Fibroblast of upper back skin (primary cell): ENCODE measurements at regions not wholly inside any gene's neighbourhood (a gene's known extent, or its start where the extent isn't known, plus 50 kb on each side); places are given as distances from the start of the nearest gene placed in this dataset.

Experiments used
- DNase-seq: peaks from one replicate; pipeline ENCODE4 v3.0.0-alpha.2; 2013

GRCh38 chr18:29123706-29124530, 947.0 kb upstream of the CDH2 start:
- DNase-seq: no peak

DNA sequence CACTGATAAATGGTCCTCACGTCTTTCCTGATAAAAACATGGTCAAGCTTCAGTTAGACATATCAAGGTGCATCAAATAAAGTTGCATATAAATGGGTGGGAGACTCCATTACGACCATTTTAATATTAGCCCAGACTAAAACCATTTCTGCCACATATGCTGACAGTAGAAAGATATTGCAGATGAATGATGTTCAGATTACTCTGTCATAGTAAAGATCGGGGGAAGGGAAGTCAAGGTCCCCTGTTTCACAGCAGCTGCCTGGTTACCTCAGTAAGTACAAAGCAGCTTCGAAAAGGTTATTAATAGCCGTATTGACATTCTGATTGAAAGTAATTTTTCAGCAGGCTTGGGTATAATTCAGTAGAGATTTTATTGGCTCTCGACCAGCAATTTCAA, 927.7 kb upstream of the CDH2 start:
- no peak for DNase-seq

DNA sequence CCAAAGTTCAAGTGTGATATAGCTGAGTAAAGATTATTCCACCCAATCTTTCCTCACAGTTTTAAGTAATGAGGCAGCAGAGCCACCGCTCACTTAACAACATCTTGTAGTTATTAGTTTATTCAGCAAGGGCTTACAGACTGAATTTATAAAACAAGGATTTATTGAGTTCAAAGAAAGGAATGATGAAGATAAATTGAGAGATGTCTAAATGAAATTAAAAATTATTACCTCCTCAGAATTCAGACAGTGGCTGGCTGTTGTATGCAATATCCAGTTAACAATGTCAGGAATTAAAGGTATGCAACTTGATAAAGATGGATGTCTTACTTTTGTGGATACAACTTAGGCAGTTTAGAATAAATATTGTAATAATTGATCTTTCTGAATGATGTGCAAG, 927.3 kb upstream of the CDH2 start:
- DNase-seq: peak; percentile 23

DNA sequence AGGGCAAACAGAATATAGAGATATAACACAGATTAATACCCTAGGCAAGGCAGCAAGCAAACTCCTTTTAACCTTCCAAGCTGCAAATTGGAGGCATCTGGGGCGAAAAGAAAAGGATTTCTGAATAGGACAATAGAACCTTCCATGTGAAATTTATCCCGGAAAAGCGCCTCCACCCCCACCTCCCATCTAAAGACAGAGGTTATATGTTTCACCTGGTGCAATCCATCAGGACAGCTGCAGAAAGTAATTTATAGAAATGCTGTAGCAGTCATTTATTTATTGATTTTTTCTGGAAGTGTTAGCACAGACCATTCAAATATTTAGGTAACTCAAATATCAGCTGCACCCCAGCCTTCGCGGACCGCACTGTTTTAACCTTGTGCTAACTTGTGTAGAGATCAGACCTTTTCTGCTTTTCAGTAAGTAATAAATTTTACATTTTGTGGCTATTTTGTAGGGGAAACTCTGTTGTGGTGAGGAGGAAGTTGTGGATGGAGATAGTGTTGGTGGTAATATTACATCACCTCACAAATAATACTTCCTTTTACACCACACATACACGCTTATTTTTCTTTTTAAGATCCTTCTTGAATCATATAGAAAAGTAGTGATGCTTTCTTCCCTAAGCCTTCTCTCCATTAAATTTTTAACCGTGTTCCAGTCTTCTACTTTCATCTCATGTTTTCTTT, 919.3 kb upstream of the CDH2 start:
- DNase-seq: no peak

DNA sequence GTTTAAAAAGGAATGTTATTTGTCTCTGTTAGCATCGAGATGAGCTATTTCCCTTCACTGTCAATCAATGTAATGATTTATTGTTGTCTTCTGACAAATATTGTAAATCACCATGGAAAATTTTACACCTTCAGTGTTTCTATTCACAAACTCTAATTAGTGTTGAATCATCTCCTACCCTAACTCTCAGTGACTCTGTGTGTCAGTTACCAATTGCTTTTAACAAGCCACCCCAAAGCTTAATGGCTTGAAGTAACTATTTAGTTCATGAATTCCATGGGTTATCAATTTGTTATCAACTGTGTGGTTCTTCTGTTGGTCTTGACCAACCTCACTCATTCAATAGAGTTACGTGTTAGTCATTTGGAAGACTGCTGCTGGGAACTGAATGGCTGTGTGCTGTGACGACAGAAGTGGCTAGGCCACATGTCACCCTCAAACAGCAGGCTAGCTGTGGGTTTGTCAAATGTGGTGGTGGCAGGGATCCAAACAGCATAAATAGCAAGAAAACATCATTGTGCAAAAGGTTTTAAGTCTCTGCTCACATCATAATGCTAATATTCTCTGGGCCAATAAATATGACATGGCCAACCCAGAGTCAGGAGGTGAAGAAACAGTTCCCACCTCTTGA, 910.8 kb upstream of the CDH2 start:
- DNase-seq: peak; percentile 14

GRCh38 chr18:29084120-29084519, 907.2 kb upstream of the CDH2 start:
- DNase-seq: no peak

DNA sequence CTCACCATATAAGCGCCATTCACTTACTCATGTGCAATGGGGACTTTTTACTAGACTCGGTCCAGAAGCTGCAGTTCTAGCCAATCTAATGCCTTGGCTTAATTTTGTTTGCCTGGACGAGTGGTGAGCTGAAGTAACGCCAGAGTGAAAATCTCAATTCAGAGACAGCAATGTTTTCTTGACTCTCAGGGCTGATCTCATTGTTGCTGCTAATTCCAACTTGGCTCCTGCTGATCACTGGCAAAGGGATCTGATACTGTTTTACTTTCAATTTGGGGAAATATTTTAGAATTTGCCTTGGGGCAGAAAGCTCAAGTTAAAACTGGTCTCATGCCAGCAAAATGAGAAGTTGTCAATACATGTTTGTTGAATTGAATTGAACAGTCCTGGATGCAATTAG, 906.6 kb upstream of the CDH2 start:
- no peak for DNase-seq

- no peak for DNase-seq
Measured at GRCh38 chr18:29080946-29081345, 904.0 kb upstream of the CDH2 start.

DNA sequence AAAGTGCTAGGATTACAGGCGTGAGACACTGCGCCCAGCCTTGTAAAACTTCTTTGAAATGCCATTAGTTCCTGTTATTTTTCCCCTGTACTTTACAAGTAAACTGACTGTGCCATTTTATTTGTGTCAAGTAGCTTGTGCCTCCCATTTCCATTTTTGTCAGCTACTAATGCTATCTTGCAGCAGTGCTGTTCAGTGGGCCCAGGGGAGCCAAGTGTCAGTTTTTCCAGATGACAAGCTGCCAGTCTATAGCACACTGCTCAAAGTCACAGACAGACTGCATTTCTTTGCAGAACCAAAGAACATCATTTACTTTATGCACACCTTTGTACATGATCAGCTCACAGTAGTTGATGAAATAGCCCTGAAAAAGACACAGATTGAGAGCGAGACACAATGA, 901.3 kb upstream of the CDH2 start:
- DNase-seq: no peak

DNA sequence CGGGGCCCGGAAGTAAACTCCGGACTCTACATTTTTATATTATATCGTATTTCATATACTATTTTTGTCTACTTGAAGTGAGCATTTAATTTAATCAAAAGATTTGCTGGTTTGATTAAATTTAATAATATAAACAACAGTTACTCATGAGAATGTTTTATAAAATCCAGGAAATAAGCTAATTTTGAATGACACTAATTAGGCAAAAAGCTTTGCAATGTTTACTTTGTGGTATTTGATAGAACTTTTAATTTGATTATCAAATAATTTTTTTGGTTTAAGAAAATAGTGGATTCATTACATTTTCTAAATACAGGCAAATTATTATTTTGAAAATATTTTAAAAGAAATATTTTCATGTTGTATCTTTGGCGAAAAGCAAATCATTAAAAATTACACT, 900.4 kb upstream of the CDH2 start:
- no peak for DNase-seq

DNA sequence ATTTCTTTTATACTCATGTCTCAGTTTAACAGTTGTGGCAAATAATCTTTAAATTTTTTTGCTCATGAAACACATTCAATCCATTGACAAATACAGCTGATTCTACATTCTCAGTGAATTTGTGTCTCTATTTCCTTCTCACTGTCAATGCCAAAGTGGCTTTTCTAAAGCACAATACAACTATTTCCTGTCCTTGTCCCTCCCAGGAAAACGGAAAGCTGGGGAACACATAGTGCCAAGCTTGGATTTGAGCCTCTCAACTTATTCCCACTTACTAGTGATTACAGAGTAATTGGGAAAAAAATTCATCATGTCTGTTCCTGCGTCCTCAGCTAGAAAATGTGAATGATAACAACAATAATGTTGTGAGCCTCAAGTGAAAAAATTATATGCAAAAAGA, 899.7 kb upstream of the CDH2 start:
- no peak for DNase-seq

DNA sequence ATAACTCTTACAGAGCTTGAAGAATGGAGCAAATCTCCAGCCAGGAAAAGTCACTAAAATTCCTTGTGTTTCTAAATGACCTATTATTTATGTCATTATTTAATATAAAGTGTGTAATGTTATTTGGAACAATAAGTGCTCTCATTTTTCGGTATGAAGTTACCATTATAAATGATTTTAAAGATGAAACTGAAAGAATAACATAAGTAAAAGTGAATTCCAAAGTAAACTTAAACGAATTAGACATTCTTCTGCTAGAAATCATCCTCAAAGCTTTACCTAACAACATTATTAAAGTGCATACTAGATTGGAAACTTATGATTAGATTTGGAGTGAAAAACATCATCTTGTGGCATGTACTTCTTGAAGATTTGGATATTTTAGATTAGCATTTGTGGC, 897.2 kb upstream of the CDH2 start:
- no peak for DNase-seq

GRCh38 chr18:29071869-29072268, 894.9 kb upstream of the CDH2 start:
- peak; percentile 35 for DNase-seq

GRCh38 chr18:29063346-29063745, 886.4 kb upstream of the CDH2 start:
- no peak for DNase-seq

DNA sequence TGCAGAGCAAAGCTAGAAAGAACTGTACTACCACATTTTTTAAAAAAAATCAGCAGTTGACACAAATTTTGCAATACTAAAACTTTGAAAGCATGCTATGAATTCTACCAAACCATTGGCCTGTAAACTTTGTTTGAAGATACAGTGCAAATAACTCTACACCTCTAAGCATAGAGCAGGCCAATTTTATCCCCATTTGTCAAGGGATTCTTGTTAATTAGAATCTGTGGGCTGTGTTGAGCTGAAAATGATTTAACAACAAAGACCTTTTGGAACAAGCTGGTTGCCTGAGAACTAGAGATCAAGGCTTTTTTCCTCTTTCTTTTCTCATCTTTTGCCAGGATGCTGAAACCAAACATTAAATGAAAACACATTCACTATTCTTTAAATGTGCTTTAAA, 886.0 kb upstream of the CDH2 start:
- no peak for DNase-seq

DNA sequence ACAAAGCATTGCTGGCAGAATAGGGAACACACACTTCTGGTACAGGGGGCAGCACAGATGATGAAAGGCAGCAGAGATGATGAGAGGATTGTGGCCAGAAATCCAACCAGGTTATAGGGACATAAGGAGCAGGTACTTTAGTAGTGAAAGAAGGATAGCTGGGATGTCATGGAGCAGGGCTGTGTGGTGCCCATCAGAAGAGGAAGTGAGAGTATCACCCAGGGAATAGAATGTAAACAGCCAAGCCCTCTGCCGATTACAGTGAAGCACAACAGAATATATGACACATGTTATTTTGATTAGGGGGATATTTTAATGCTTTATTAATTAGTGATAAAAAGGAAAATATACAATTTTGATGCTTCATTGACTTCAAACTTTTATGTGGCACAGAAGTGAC, 883.4 kb upstream of the CDH2 start:
- no peak for DNase-seq

DNA sequence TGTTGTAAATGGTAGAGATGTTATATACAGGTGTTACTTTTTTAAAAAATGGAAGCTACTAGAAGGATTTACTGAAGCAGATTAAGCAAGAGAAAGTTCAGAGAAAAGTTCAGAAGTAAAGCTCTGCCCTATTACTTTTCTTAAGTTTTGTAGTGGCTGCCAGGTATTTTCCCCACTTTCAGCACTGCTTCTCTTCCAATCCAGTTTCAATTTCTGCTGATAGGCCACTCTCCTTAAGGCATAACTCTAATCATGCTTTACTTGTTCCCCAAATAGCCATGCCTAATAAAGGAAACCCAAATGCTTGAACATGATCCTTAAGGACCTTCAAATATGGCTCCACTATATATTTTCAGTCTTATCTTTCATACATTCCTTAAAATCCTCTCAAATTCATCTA, 880.8 kb upstream of the CDH2 start:
- DNase-seq: no peak

GRCh38 chr18:29056800-29057199, 879.9 kb upstream of the CDH2 start:
- no peak for DNase-seq

- no peak for DNase-seq
Measured at GRCh38 chr18:29041976-29042375, 865.0 kb upstream of the CDH2 start.

- DNase-seq: peak; percentile 27
Measured at GRCh38 chr18:29034113-29034856, 857.4 kb upstream of the CDH2 start.

DNA sequence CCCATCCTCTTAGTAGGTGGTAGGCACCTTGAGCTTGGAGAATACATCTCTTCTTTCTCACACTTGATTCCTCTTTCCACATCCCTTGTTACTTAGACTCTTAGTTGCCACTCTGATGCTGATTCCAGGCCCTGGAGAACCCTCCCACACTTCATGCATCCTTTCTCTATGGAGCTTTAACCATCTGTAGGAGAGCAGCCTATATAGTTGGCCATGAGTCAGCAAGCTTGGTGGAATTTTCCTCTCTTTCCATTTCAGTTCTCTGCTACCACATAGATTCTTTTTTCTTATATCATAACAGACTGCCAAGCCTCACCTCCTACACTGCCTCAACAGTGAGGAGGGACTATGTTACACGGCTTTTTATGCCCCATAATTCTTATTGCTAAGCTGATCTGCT, 851.6 kb upstream of the CDH2 start:
- peak; percentile 9 for DNase-seq

DNA sequence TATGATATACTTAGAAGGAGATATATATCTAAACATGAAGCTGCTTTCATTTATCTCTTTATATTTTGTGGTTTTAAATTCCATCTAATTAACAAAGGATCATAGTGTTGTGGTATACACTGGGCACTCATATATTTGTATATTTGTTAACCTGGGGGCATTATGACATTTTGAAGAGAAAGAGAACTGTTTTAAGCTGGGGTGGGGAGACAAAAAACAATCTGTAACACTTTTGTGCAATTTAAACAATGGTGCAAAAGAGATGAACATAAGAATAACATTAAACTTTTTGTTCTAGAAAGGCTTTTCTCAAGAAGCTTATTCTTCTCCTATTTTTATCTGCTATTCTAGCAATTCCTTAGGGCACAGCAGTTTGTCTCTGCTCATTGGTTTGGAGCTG, 842.0 kb upstream of the CDH2 start:
- no peak for DNase-seq

GRCh38 chr18:29012883-29013465, 836.0 kb upstream of the CDH2 start:
- DNase-seq: no peak
